ENCODE measurements at regions not wholly inside any gene's neighbourhood (a gene's known extent, or its start where the extent isn't known, plus 50 kb on each side); places are given as distances from the start of the nearest gene placed in this dataset.

GRCh38 chr5:86880344-86880743 is 262.6 kb downstream of the COX7C start:
- Histone ChIP-seq H3K9me2 (replicated peaks; ENCODE audit: control insufficient read depth, low read length) (no peaks in the 10 kb centered on the region), H3K79me2 (ENCODE audit: control insufficient read depth, low read length) (no peaks in the 10 kb centered on the region), H3K4me3 (ENCODE audit: low read length) (no peak overlapping the region), H3K9me3 (ENCODE audit: control insufficient read depth, insufficient read depth, low read length) (no peaks in the 10 kb centered on the region), H3K27me3 (ENCODE audit: control insufficient read depth, low read length) (no peaks in the 10 kb centered on the region), H4K20me1 (ENCODE audit: control insufficient read depth, insufficient read depth, low read depth, low read length) (no peaks in the 10 kb centered on the region), H3K4me2 (ENCODE audit: low read length) (no peak overlapping the region), H3K36me3 (ENCODE audit: control insufficient read depth, low read length) (no peaks in the 10 kb centered on the region), H3K27ac (ENCODE audit: low read depth, low read length) (no peak overlapping the region), H3F3A (ENCODE audit: control insufficient read depth, insufficient read depth) (no peaks in the 10 kb centered on the region), H3K4me1 (ENCODE audit: control insufficient read depth, low read length) (no peaks in the 10 kb centered on the region)
- TF ChIP-seq EZH2phosphoT487 (IDR thresholded peaks at IDR 0.05; ENCODE audit: borderline replicate concordance, low read length) (no peak), CTCF (IDR thresholded peaks at IDR 0.05; ENCODE audit: low read depth, low read length, poor library complexity, severe bottlenecking) (no peak)

- TF ChIP-seq EZH2phosphoT487 (IDR thresholded peaks at IDR 0.05; ENCODE audit: borderline replicate concordance, low read length) = no peak
- peak; percentile 70 for TF ChIP-seq CTCF (IDR thresholded peaks at IDR 0.05; ENCODE audit: low read depth, low read length, poor library complexity, severe bottlenecking)
- H3K27ac ChIP-seq (ENCODE audit: low read depth, low read length) = no peak overlapping the region
These were observed 263.2 kb downstream of the COX7C start for GRCh38 chr5:86880785-86881492.

GRCh38 chr5:86881493-86882090 is 263.9 kb downstream of the COX7C start:
- no peaks in the 10 kb centered on the region for H3K9me3 ChIP-seq (ENCODE audit: control insufficient read depth, insufficient read depth, low read length)
- TF ChIP-seq CTCF (IDR thresholded peaks at IDR 0.05; ENCODE audit: low read depth, low read length, poor library complexity, severe bottlenecking) (no peak), EZH2phosphoT487 (IDR thresholded peaks at IDR 0.05; ENCODE audit: borderline replicate concordance, low read length) (no peak)
- no peak overlapping the region for H3K4me2 ChIP-seq (ENCODE audit: low read length)
- no peaks in the 10 kb centered on the region for H3F3A ChIP-seq (ENCODE audit: control insufficient read depth, insufficient read depth)
- no peaks in the 10 kb centered on the region for H3K4me1 ChIP-seq (ENCODE audit: control insufficient read depth, low read length)
- H3K79me2 ChIP-seq (ENCODE audit: control insufficient read depth, low read length) = no peaks in the 10 kb centered on the region
- no peak overlapping the region for H3K4me3 ChIP-seq (ENCODE audit: low read length)
- no peaks in the 10 kb centered on the region for H3K9me2 ChIP-seq (replicated peaks; ENCODE audit: control insufficient read depth, low read length)
- H3K27ac ChIP-seq (ENCODE audit: low read depth, low read length) = no peak overlapping the region
- H3K36me3 ChIP-seq (ENCODE audit: control insufficient read depth, low read length) = no peaks in the 10 kb centered on the region
- H4K20me1 ChIP-seq (ENCODE audit: control insufficient read depth, insufficient read depth, low read depth, low read length) = no peaks in the 10 kb centered on the region
- H3K27me3 ChIP-seq (ENCODE audit: control insufficient read depth, low read length) = no peaks in the 10 kb centered on the region

More at GRCh38 chr5:86880785-86881492, 263.2 kb downstream of the COX7C start:
- Histone ChIP-seq H3K9me2 (replicated peaks; ENCODE audit: control insufficient read depth, low read length) (no peaks in the 10 kb centered on the region), H3K4me3 (ENCODE audit: low read length) (no peak overlapping the region), H3K36me3 (ENCODE audit: control insufficient read depth, low read length) (no peaks in the 10 kb centered on the region), H3K27me3 (ENCODE audit: control insufficient read depth, low read length) (no peaks in the 10 kb centered on the region), H3K4me2 (ENCODE audit: low read length) (no peak overlapping the region), H3K79me2 (ENCODE audit: control insufficient read depth, low read length) (no peaks in the 10 kb centered on the region), H3F3A (ENCODE audit: control insufficient read depth, insufficient read depth) (no peaks in the 10 kb centered on the region), H4K20me1 (ENCODE audit: control insufficient read depth, insufficient read depth, low read depth, low read length) (no peaks in the 10 kb centered on the region), H3K4me1 (ENCODE audit: control insufficient read depth, low read length) (no peaks in the 10 kb centered on the region), H3K9me3 (ENCODE audit: control insufficient read depth, insufficient read depth, low read length) (no peaks in the 10 kb centered on the region)
